ENCODE measurements at regions not wholly inside any gene's neighbourhood (a gene's known extent, or its start where the extent isn't known, plus 50 kb on each side); places are given as distances from the start of the nearest gene placed in this dataset.
"Not testable (repeated sequence)": the region's sequence is repeated elsewhere in the genome, so short reads cannot be mapped to it uniquely, and the experiment has no call there.

DNA sequence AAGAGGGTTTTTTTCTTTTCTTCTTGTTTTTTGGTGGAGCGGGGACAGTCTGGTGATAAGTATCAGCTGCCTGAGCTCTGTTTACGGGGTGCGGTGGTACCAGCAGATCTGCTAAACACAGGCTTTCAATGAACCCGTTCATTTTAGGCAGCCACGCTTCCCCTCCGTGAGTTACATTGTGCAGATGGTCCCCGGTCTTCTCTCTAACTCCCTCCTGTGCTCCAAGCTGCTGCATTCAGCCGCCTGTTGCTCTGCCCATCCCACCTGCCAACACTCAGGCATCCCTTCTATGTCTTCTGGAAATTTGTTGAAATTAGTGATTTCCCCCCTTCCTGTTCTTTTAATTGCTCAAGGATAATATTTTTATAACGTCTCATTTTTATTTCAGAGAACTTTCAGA lies 82.1 kb upstream of the ELAC2 start:
- Mint-ChIP-seq H3K27ac (no peak overlapping the region), H3K36me3 (ENCODE audit: low read depth) (no peaks in the 10 kb centered on the region), H3K27me3 (ENCODE audit: insufficient read depth) (peaks cover 1% of the 10 kb centered on the region), H3K9me3 (peaks cover 7% of the 10 kb centered on the region), H3K4me1 (peaks cover 6% of the 10 kb centered on the region), H3K4me3 (no peak overlapping the region)
- no peak for DNase-seq
- H3K9ac ChIP-seq (ENCODE audit: extremely low read depth, low read length, poor library complexity, severe bottlenecking), result no peak overlapping the region
- 92 to 93% methylated on average over 4 to 9 of the region's 9 CpGs for WGBS, 2 experiments (ENCODE audit: insufficient coverage in 1 of 2, insufficient read length in 1 of 2)
- no peak overlapping the region for H3K27ac ChIP-seq (ENCODE audit: low read depth, low read length)
- H3K36me3 ChIP-seq (ENCODE audit: control insufficient read depth, insufficient read depth, low read length), result no peaks in the 10 kb centered on the region
- H3K27me3 ChIP-seq (ENCODE audit: control insufficient read depth, insufficient read depth, low read length, poor library complexity, severe bottlenecking), result no peaks in the 10 kb centered on the region
- H3K9me3 ChIP-seq (ENCODE audit: control insufficient read depth, low read length), result no peaks in the 10 kb centered on the region
- no peak overlapping the region for H3K4me3 ChIP-seq (ENCODE audit: low read length)
- H3K4me1 ChIP-seq (ENCODE audit: control insufficient read depth, insufficient read depth, low read length), result no peaks in the 10 kb centered on the region
- TF ChIP-seq, protein P1, sequence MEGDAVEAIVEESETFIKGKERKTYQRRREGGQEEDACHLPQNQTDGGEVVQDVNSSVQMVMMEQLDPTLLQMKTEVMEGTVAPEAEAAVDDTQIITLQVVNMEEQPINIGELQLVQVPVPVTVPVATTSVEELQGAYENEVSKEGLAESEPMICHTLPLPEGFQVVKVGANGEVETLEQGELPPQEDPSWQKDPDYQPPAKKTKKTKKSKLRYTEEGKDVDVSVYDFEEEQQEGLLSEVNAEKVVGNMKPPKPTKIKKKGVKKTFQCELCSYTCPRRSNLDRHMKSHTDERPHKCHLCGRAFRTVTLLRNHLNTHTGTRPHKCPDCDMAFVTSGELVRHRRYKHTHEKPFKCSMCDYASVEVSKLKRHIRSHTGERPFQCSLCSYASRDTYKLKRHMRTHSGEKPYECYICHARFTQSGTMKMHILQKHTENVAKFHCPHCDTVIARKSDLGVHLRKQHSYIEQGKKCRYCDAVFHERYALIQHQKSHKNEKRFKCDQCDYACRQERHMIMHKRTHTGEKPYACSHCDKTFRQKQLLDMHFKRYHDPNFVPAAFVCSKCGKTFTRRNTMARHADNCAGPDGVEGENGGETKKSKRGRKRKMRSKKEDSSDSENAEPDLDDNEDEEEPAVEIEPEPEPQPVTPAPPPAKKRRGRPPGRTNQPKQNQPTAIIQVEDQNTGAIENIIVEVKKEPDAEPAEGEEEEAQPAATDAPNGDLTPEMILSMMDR (conservative IDR thresholded peaks at IDR 0.05), result no peak

- Histone ChIP-seq H3K4me3 (ENCODE audit: low read length) (no peak overlapping the region), H3K9ac (ENCODE audit: extremely low read depth, low read length, poor library complexity, severe bottlenecking) (no peak overlapping the region), H3K27ac (ENCODE audit: low read depth, low read length) (no peak overlapping the region), H3K36me3 (ENCODE audit: control insufficient read depth, insufficient read depth, low read length) (no peaks in the 10 kb centered on the region), H3K4me1 (ENCODE audit: control insufficient read depth, insufficient read depth, low read length) (no peaks in the 10 kb centered on the region), H3K9me3 (ENCODE audit: control insufficient read depth, low read length) (no peaks in the 10 kb centered on the region), H3K27me3 (ENCODE audit: control insufficient read depth, insufficient read depth, low read length, poor library complexity, severe bottlenecking) (no peaks in the 10 kb centered on the region)
- Mint-ChIP-seq H3K36me3 (ENCODE audit: low read depth) (no peaks in the 10 kb centered on the region), H3K9me3 (peaks cover 7% of the 10 kb centered on the region), H3K27me3 (ENCODE audit: insufficient read depth) (peaks cover 1% of the 10 kb centered on the region), H3K27ac (no peak overlapping the region), H3K4me1 (peaks cover 6% of the 10 kb centered on the region), H3K4me3 (no peak overlapping the region)
- DNase-seq, result no peak
- 89 to 91% methylated on average over 5 to 10 of the region's 10 CpGs for WGBS, 2 experiments (ENCODE audit: insufficient coverage in 1 of 2, insufficient read length in 1 of 2)
- TF ChIP-seq, protein P1 (conservative IDR thresholded peaks at IDR 0.05), result no peak
These were observed 81.4 kb upstream of the ELAC2 start for GRCh38 chr17:13099089-13099735.

DNA sequence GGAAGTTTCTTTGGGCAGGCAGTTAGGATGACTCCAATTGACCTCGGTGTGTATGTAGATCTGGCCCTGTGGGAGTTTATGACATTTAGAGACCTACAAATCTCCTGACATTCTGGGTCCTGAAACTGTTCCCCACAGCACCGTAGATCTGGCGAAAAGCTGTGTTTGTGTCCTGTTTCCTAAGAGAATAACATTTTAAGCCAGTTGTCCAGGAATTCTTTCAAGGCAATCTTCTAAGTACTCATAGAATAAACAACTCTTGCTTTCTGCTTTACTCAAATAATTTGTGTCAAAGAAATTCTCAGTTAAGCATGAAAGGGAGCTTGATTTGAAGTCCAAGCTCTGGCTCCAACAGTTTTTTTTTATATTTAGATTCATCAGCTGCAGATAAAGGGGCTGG lies 78.5 kb upstream of the ELAC2 start:
- H3K9me3 Mint-ChIP-seq, result no peaks in the 10 kb centered on the region

DNA sequence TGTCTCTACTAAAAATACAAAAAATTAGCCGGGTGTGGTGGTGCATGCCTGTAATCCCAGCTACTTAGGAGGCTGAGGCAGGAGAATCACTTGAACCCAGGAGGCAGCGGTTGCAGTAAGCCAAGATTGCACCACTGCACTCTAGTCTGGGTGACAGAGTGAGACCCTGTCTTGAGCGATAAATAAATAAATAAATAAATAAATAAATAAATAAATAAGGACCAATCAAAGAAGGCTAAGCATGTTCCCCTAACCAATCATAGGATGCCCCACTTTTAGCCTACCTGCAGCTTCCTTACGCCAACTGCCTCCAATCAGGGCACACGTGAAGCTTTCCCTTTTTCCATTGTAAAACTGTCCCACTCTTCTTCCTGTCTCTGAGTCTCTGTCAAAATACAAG lies 74.2 kb upstream of the ELAC2 start:
- H3K4me1 ChIP-seq (ENCODE audit: control insufficient read depth, insufficient read depth, low read length); H3K27me3 ChIP-seq (ENCODE audit: control insufficient read depth, insufficient read depth, low read length, poor library complexity, severe bottlenecking); H3K9ac ChIP-seq (ENCODE audit: extremely low read depth, low read length, poor library complexity, severe bottlenecking); H3K27ac Mint-ChIP-seq; DNase-seq; H3K27me3 Mint-ChIP-seq (ENCODE audit: insufficient read depth); H3K9me3 ChIP-seq (ENCODE audit: control insufficient read depth, low read length); H3K9me3 Mint-ChIP-seq; H3K27ac ChIP-seq (ENCODE audit: low read depth, low read length); H3K36me3 Mint-ChIP-seq (ENCODE audit: low read depth); H3K4me3 ChIP-seq (ENCODE audit: low read length); H3K4me3 Mint-ChIP-seq; H3K4me1 Mint-ChIP-seq; H3K36me3 ChIP-seq (ENCODE audit: control insufficient read depth, insufficient read depth, low read length): not testable (repeated sequence)
- 89 to 92% methylated on average over 4 of the region's 5 CpGs for WGBS, 2 experiments (ENCODE audit: insufficient coverage in 1 of 2, insufficient read length in 1 of 2)

More for the DNA sequence above, 78.5 kb upstream of the ELAC2 start:
- no peak for DNase-seq
- Histone ChIP-seq H3K4me3 (ENCODE audit: low read length) (no peak overlapping the region), H3K27ac (ENCODE audit: low read depth, low read length) (no peak overlapping the region), H3K27me3 (ENCODE audit: control insufficient read depth, insufficient read depth, low read length, poor library complexity, severe bottlenecking) (no peaks in the 10 kb centered on the region), H3K36me3 (ENCODE audit: control insufficient read depth, insufficient read depth, low read length) (no peaks in the 10 kb centered on the region), H3K9me3 (ENCODE audit: control insufficient read depth, low read length) (no peaks in the 10 kb centered on the region), H3K9ac (ENCODE audit: extremely low read depth, low read length, poor library complexity, severe bottlenecking) (no peak overlapping the region), H3K4me1 (ENCODE audit: control insufficient read depth, insufficient read depth, low read length) (no peaks in the 10 kb centered on the region)
- TF ChIP-seq, protein P1 (conservative IDR thresholded peaks at IDR 0.05), result no peak
- Mint-ChIP-seq H3K27me3 (ENCODE audit: insufficient read depth) (peaks cover 1% of the 10 kb centered on the region), H3K36me3 (ENCODE audit: low read depth) (no peaks in the 10 kb centered on the region), H3K4me3 (no peak overlapping the region), H3K4me1 (peaks cover 6% of the 10 kb centered on the region), H3K27ac (no peak overlapping the region)
- WGBS, 2 experiments (ENCODE audit: insufficient coverage in 1 of 2, insufficient read length in 1 of 2), result 85 to 91% methylated on average over 3 of the region's 3 CpGs
